ENCODE measurements at regions not wholly inside any gene's neighbourhood (a gene's known extent, or its start where the extent isn't known, plus 50 kb on each side); places are given as distances from the start of the nearest gene placed in this dataset.

- TF ChIP-seq PAX5 (IDR thresholded peaks at IDR 0.05; ENCODE audit: insufficient read depth, low read length, severe bottlenecking) (no peak), POLR2AphosphoS5 (IDR thresholded peaks at IDR 0.05; ENCODE audit: low read depth, low read length) (no peak), POLR2A (IDR thresholded peaks at IDR 0.05; ENCODE audit: low read depth, low read length) (no peak), TAF1 (IDR thresholded peaks at IDR 0.05; ENCODE audit: low read depth, low read length) (no peak)
These were observed 261.4 kb downstream of the BTG1 start for GRCh38 chr12:91884230-91884629.

Measured in GM12891 (cell line).